ENCODE measurements at regions not wholly inside any gene's neighbourhood (a gene's known extent, or its start where the extent isn't known, plus 50 kb on each side); places are given as distances from the start of the nearest gene placed in this dataset.

DNA sequence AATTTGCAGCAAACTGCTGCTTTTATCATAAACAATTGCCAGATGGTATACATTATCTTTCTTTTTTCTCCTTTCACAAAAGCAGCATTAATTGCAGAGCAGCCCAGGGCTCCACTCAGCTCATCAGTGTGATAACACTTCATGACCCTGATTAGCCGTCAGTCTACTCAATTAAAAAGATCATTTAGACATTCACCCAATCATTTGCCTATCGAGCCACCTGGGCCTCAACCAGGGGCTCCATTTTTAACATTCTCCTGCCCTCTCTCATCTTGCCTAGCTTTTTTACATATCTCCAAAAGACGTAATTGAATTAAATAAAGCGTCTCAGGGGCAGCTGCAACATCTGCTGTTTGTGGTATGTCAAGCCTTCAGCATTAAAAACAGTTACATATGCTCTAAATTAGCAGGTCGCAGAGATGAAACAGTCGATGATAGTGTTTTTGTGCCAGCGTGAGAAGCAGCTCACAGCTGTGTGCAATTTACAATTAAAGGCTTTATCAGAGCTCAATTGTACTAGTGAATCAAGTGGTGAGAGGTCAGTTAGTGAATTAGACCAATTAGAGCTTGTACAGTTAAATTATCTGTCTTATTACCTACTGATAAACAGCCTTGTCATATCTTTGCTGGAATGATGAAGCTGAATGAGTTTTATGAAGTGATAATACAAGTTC is 522.5 kb downstream of the ETV1 start:
- ChIA-PET POLR2A (no interaction called here), CTCF (no interaction called here)
- Histone ChIP-seq H3K4me3 (ENCODE audit: low read depth, low read length) (no peak overlapping the region), H3K36me3 (ENCODE audit: control insufficient read depth, insufficient read depth, low read length) (no peaks in the 10 kb centered on the region), H3K27me3 (ENCODE audit: control insufficient read depth, insufficient read depth, low read length) (no peaks in the 10 kb centered on the region)
- no peak for TF ChIP-seq CTCF (IDR thresholded peaks at IDR 0.05; ENCODE audit: insufficient read depth, low read depth, low read length)
- no peak for DNase-seq (ENCODE audit: low read depth)

DNA sequence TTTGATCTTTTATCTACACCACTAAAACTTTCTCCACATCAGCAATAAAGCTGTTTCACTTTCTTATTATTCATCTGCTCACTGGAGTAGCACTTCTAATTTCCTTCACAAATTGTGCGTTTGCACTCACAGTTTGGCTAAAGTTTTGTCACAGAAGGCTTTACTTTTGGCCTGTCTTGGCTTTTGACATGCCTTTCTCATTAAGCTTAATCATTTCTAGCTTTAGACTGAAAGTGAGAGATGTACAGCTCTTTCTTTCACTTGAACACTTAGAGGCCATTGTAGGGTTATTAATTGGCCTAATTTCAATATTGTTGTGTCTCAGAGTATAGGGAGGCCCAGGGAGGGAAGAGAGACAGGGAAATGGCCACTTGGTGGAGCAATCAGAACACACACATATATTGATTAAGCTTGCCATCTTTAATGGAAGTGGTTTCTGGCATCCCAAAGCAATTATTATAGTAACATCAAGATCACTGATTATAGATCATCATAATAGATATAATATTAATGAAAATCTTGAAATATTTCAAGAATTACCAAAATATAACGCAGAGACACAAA is 512.5 kb downstream of the ETV1 start:
- no peak overlapping the region for H3K4me3 ChIP-seq (ENCODE audit: low read depth, low read length)
- no peak for TF ChIP-seq CTCF (IDR thresholded peaks at IDR 0.05; ENCODE audit: insufficient read depth, low read depth, low read length)
- ChIA-PET POLR2A (no interaction called here), CTCF (interaction anchor here (0.5 kb wide), 1 partner anchor 100 kb away, joined by 3 read pairs; no protein-coding TSS in a partner anchor)
- no peaks in the 10 kb centered on the region for H3K27me3 ChIP-seq (ENCODE audit: control insufficient read depth, insufficient read depth, low read length)
- H3K36me3 ChIP-seq (ENCODE audit: control insufficient read depth, insufficient read depth, low read length): no peaks in the 10 kb centered on the region
- no peak for DNase-seq (ENCODE audit: low read depth)

- TF ChIP-seq CTCF (IDR thresholded peaks at IDR 0.05; ENCODE audit: insufficient read depth, low read depth, low read length): no peak
- Histone ChIP-seq H3K27me3 (ENCODE audit: control insufficient read depth, insufficient read depth, low read length) (no peaks in the 10 kb centered on the region), H3K36me3 (ENCODE audit: control insufficient read depth, insufficient read depth, low read length) (no peaks in the 10 kb centered on the region), H3K4me3 (ENCODE audit: low read depth, low read length) (no peak overlapping the region)
- DNase-seq (ENCODE audit: low read depth): no peak
- ChIA-PET CTCF (no interaction called here), POLR2A (no interaction called here)
Measured at GRCh38 chr7:13489386-13489785, 500.1 kb downstream of the ETV1 start.

DNA sequence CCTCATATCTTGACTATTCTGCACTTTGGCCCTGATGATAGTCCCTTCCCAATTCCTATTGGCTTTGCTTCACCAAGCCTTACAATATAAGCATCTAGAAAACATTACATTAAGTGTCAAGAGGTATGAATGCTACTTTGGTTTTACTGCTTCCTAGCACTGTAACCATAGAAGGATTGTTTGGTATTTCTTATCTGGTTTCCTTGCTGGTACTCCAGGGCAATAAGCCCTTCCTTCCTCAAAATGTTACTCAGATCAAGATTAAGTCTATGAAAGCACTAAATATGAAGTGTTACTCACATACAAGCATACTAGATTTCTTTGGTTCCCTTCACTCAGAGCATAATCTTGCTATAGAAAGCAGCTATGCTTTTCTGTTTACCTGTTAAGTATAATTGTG is 492.5 kb downstream of the ETV1 start:
- H3K27me3 ChIP-seq (ENCODE audit: control insufficient read depth, insufficient read depth, low read length): no peaks in the 10 kb centered on the region
- TF ChIP-seq CTCF (IDR thresholded peaks at IDR 0.05; ENCODE audit: insufficient read depth, low read depth, low read length): no peak
- H3K36me3 ChIP-seq (ENCODE audit: control insufficient read depth, insufficient read depth, low read length): no peaks in the 10 kb centered on the region
- CTCF ChIA-PET: no interaction called here
- DNase-seq (ENCODE audit: low read depth): no peak
- POLR2A ChIA-PET: no interaction called here
- H3K4me3 ChIP-seq (ENCODE audit: low read depth, low read length): no peak overlapping the region

DNA sequence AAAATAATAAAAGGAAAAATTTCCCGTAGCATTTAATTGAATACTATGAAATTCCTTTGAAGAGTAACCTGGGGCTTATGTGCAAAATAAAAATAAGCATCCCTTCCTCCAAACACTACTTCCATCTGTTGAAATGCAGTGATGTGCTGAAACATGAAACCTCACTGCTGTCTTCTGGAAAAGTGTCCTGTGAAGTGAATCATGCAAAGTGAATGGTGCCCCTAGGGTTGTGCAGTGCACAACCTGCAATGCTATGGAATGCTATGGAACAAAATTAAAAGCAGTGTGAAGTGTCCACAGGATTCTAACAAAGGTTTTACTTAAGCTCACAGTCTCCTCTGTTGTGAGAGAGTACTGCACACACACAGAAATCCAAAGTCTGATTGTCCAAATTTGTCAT is 480.9 kb downstream of the ETV1 start:
- CTCF ChIA-PET: no interaction called here

More for the DNA sequence above, 480.9 kb downstream of the ETV1 start:
- no peak for TF ChIP-seq CTCF (IDR thresholded peaks at IDR 0.05; ENCODE audit: insufficient read depth, low read depth, low read length)
- no peaks in the 10 kb centered on the region for H3K36me3 ChIP-seq (ENCODE audit: control insufficient read depth, insufficient read depth, low read length)
- H3K4me3 ChIP-seq (ENCODE audit: low read depth, low read length): no peak overlapping the region
- POLR2A ChIA-PET: no interaction called here
- DNase-seq (ENCODE audit: low read depth): no peak
- no peaks in the 10 kb centered on the region for H3K27me3 ChIP-seq (ENCODE audit: control insufficient read depth, insufficient read depth, low read length)

All from BJ (cell line).